ENCODE measurements at regions not wholly inside any gene's neighbourhood (a gene's known extent, or its start where the extent isn't known, plus 50 kb on each side); places are given as distances from the start of the nearest gene placed in this dataset.

DNA sequence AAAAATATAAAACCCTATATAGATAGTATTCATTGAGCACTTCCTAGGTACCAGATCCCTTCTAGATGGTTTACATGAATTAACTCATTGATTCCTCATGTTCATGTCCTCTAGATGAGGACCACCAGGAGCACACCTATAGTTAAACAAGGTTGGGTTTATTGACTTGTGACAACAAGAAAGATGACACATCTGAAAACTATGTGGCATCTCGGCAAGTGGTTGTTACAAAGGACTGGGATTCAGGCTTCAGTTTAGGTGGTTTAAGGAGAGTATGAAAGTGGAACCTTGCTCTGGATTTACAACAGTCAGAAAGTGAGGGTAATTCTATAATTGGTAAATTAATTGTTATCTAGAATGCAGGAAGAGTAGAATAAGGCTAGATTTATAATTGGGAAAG is 99.0 kb upstream of the PHF14 start:
- TF ChIP-seq, protein P1, sequence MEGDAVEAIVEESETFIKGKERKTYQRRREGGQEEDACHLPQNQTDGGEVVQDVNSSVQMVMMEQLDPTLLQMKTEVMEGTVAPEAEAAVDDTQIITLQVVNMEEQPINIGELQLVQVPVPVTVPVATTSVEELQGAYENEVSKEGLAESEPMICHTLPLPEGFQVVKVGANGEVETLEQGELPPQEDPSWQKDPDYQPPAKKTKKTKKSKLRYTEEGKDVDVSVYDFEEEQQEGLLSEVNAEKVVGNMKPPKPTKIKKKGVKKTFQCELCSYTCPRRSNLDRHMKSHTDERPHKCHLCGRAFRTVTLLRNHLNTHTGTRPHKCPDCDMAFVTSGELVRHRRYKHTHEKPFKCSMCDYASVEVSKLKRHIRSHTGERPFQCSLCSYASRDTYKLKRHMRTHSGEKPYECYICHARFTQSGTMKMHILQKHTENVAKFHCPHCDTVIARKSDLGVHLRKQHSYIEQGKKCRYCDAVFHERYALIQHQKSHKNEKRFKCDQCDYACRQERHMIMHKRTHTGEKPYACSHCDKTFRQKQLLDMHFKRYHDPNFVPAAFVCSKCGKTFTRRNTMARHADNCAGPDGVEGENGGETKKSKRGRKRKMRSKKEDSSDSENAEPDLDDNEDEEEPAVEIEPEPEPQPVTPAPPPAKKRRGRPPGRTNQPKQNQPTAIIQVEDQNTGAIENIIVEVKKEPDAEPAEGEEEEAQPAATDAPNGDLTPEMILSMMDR (IDR thresholded peaks at IDR 0.05): no peak
- Histone ChIP-seq H3K36me3 (ENCODE audit: insufficient read depth, low read length) (no peaks in the 10 kb centered on the region), H3K4me1 (ENCODE audit: insufficient read depth, low read length) (no peaks in the 10 kb centered on the region), H3K27me3 (ENCODE audit: control insufficient read depth in 1 of 2, insufficient read depth in 2 of 2, low read length in 2 of 2) (peaks cover 0 to 4% of the 10 kb centered on the region in 2 experiments), H3K4me3 (ENCODE audit: low read length) (no peak overlapping the region), H3K27ac (ENCODE audit: low read depth in 1 of 2, low read length in 2 of 2) (no peak overlapping the region), H3K9me3 (ENCODE audit: control insufficient read depth in 1 of 2, insufficient read depth in 1 of 2, low read length in 2 of 2) (no peaks in the 10 kb centered on the region)
- ATAC-seq (ENCODE audit: poor library complexity) (no peak), DNase-seq (no peak)
- H3K27me3 Mint-ChIP-seq: peaks cover 38% of the 10 kb centered on the region
- intact Hi-C loops (cut with DNase I, micrococcal nuclease): no loop called here
- CTCF ChIA-PET: no interaction called here
- H3K9me3 Mint-ChIP-seq: peaks cover 3% of the 10 kb centered on the region
- no peaks in the 10 kb centered on the region for H3K36me3 Mint-ChIP-seq (ENCODE audit: low read depth)
- no peak overlapping the region for H3K27ac Mint-ChIP-seq
- POLR2A ChIA-PET: interaction anchor here (1.0 kb wide), 1 partner anchor 14 kb away, joined by 3 read pairs; no protein-coding TSS in a partner anchor
- H3K4me3 Mint-ChIP-seq: no peak overlapping the region
- no peaks in the 10 kb centered on the region for H3K4me1 Mint-ChIP-seq (ENCODE audit: low read depth)

DNA sequence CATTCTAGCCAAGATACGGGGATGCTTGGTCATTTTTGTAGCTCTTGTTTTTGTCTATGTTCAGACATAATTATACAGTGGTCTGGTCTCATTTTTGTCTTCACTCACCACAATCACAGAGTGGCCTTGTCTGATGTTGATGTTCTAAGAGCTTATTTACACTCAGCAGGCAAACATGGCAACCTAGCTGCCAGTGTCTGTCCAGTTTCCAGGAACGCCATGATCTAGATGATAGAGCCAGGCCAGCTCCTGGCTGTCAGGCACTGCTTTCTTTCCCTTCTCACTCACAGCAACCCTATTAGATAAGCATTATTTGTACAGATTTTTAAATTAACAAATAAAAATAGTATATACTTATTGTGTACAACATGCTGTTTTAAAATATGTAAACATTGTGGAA is 98.6 kb upstream of the PHF14 start:
- ATAC-seq (ENCODE audit: poor library complexity) (no peak), DNase-seq (no peak)
- no peaks in the 10 kb centered on the region for H3K36me3 ChIP-seq (ENCODE audit: insufficient read depth, low read length)
- no peaks in the 10 kb centered on the region for H3K36me3 Mint-ChIP-seq (ENCODE audit: low read depth)
- H3K4me1 ChIP-seq (ENCODE audit: insufficient read depth, low read length): no peaks in the 10 kb centered on the region
- intact Hi-C loops (cut with DNase I, micrococcal nuclease): no loop called here
- H3K27ac ChIP-seq (ENCODE audit: low read depth in 1 of 2, low read length in 2 of 2): no peak overlapping the region
- H3K27me3 ChIP-seq (ENCODE audit: control insufficient read depth in 1 of 2, insufficient read depth in 2 of 2, low read length in 2 of 2): peaks cover 0 to 4% of the 10 kb centered on the region in 2 experiments
- no peaks in the 10 kb centered on the region for H3K9me3 ChIP-seq (ENCODE audit: control insufficient read depth in 1 of 2, insufficient read depth in 1 of 2, low read length in 2 of 2)
- POLR2A ChIA-PET: interaction anchor here (1.0 kb wide), 1 partner anchor 14 kb away, joined by 3 read pairs; no protein-coding TSS in a partner anchor
- H3K4me1 Mint-ChIP-seq (ENCODE audit: low read depth): no peaks in the 10 kb centered on the region
- peaks cover 3% of the 10 kb centered on the region for H3K9me3 Mint-ChIP-seq
- CTCF ChIA-PET: no interaction called here
- no peak overlapping the region for H3K27ac Mint-ChIP-seq
- TF ChIP-seq, protein P1 (IDR thresholded peaks at IDR 0.05): no peak
- no peak overlapping the region for H3K4me3 Mint-ChIP-seq
- peaks cover 39% of the 10 kb centered on the region for H3K27me3 Mint-ChIP-seq
- H3K4me3 ChIP-seq (ENCODE audit: low read length): no peak overlapping the region

DNA sequence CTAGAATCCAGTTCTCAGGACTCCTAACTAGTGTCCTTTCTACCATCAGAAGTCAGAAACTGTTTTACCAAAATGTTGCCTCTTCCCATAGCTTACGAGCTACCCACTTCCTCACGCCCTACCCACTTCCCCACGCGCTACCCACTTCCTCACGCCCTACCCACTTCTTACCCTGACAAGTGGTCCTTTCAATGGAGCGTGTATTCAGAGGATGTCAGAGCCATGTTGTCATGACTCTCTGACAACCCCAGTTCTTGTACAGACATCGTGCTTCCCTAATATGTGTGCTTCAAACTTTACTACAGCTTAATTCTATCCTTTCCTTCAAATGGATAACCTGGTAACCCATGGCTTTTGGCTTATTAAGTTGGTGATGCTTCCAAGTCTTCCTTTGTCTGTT is 84.8 kb upstream of the PHF14 start:
- ChIA-PET POLR2A (interaction anchor here (0.8 to 1.4 kb wide), 3 partner anchors 14 to 53 kb away, joined by 3 to 5 read pairs (median 3); a partner anchor contains a TSS), CTCF (interaction anchor here (0.7 to 1.4 kb wide), 3 partner anchors 10 to 323 kb away, joined by 3 to 5 read pairs (median 3); no protein-coding TSS in a partner anchor)
- Mint-ChIP-seq H3K27ac (no peak overlapping the region), H3K4me1 (ENCODE audit: low read depth) (peaks cover 13% of the 10 kb centered on the region), H3K4me3 (no peak overlapping the region), H3K27me3 (no peaks in the 10 kb centered on the region), H3K9me3 (no peaks in the 10 kb centered on the region), H3K36me3 (ENCODE audit: low read depth) (no peaks in the 10 kb centered on the region)
- H3K36me3 ChIP-seq (ENCODE audit: insufficient read depth, low read length): no peaks in the 10 kb centered on the region
- DNase-seq: peak in 4 of 14 experiments; percentile 2 to 49 (median 32)
- H3K9me3 ChIP-seq (ENCODE audit: control insufficient read depth in 1 of 2, insufficient read depth in 1 of 2, low read length in 2 of 2): no peaks in the 10 kb centered on the region
- intact Hi-C loops (cut with DNase I, micrococcal nuclease): loop anchor here in 1 of 2 experiments (10.0 kb wide), 1 partner anchor 326 kb away; no protein-coding TSS in a partner anchor
- TF ChIP-seq, protein P1 (IDR thresholded peaks at IDR 0.05): no peak
- peak; percentile 68 for ATAC-seq (ENCODE audit: poor library complexity)
- H3K4me1 ChIP-seq (ENCODE audit: insufficient read depth, low read length): peaks cover 6% of the 10 kb centered on the region
- H3K4me3 ChIP-seq (ENCODE audit: low read length): no peak overlapping the region
- no peaks in the 10 kb centered on the region for H3K27me3 ChIP-seq (ENCODE audit: control insufficient read depth in 1 of 2, insufficient read depth in 2 of 2, low read length in 2 of 2)
- no peak overlapping the region for H3K27ac ChIP-seq (ENCODE audit: low read depth in 1 of 2, low read length in 2 of 2)
